ENCODE measurements at regions not wholly inside any gene's neighbourhood (a gene's known extent, or its start where the extent isn't known, plus 50 kb on each side); places are given as distances from the start of the nearest gene placed in this dataset.

DNA sequence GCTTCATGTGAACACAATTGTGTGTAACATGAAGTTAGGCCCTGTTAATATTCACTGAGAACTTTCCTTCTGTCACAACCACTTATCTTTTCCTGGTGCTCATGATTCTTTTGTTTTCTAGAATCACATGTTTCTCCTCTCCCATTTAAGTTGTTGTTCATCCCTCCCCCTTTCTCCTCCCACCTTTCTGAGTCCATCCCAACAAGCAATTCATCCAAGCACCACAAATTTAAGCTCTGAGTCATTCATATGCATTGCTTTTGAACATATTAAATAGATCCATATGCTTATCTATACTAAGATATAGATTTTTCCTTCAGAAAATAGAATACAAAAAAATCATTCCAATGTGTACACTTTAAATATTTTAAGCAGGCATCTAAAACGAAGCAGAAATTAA, 75.2 kb upstream of the NFIB start:
- H3K27me3 ChIP-seq (ENCODE audit: insufficient read depth) = no peaks in the 10 kb centered on the region
- H3K9me2 ChIP-seq (ENCODE audit: insufficient read depth) = peaks cover 5% of the 10 kb centered on the region; the same call in 1 of the 2 replicates
- Mint-ChIP-seq H3K36me3 (ENCODE audit: low read depth) (no peaks in the 10 kb centered on the region; the same call in 1 of the 3 replicates), H3K4me1 (peaks cover 4% of the 10 kb centered on the region; the same call in 2 of the 3 replicates), H3K9me3 (peaks cover 4% of the 10 kb centered on the region; the same call in 2 of the 3 replicates), H3K27me3 (ENCODE audit: insufficient read depth, low read depth, poor library complexity) (no peaks in the 10 kb centered on the region), H3K4me3 (no peak overlapping the region), H3K27ac (no peak overlapping the region)
- H3K36me3 ChIP-seq (ENCODE audit: insufficient read depth) = no peaks in the 10 kb centered on the region
- H3K27ac ChIP-seq (ENCODE audit: low read depth) = no peak overlapping the region
- no peak overlapping the region for H3K4me3 ChIP-seq
- no peaks in the 10 kb centered on the region for H4K20me1 ChIP-seq (replicated peaks; ENCODE audit: insufficient read depth)
- TF ChIP-seq ZNF462 (CRISPR knock-in tag; IDR thresholded peaks at IDR 0.05) = no peak
- TF ChIP-seq POLR2AphosphoS5 (IDR thresholded peaks at IDR 0.05; ENCODE audit: low read depth) = no peak
- TF ChIP-seq ZNF114 (CRISPR knock-in tag; IDR thresholded peaks at IDR 0.05) = no peak
- no peak for TF ChIP-seq NANOG (IDR thresholded peaks at IDR 0.05; ENCODE audit: borderline replicate concordance)
- TF ChIP-seq EZH2 (IDR thresholded peaks at IDR 0.05; ENCODE audit: low read depth, unreplicated experiment) = no peak
- TF ChIP-seq EZH2phosphoT487 (IDR thresholded peaks at IDR 0.05; ENCODE audit: unreplicated experiment) = no peak
- TF ChIP-seq REST (IDR thresholded peaks at IDR 0.05; ENCODE audit: unreplicated experiment) = no peak
- TF ChIP-seq CREB1 (CRISPR knock-in tag; IDR thresholded peaks at IDR 0.05; ENCODE audit: low read depth) = no peak
- TF ChIP-seq STAT1 (IDR thresholded peaks at IDR 0.05; ENCODE audit: unreplicated experiment) = no peak
- no peak for TF ChIP-seq JUNB (IDR thresholded peaks at IDR 0.05; ENCODE audit: unreplicated experiment)
- no peak for TF ChIP-seq ETS1 (IDR thresholded peaks at IDR 0.05)
- TF ChIP-seq ZNF331 (CRISPR knock-in tag; IDR thresholded peaks at IDR 0.05; ENCODE audit: low read depth) = no peak
- TF ChIP-seq CTCF (conservative IDR thresholded peaks at IDR 0.05; ENCODE audit: low read depth in 2 of 2) = no peak
- no peak overlapping the region for H3K4me2 ChIP-seq
- H3K79me2 ChIP-seq (replicated peaks; ENCODE audit: insufficient read depth) = no peaks in the 10 kb centered on the region
- no peaks in the 10 kb centered on the region for H3F3A ChIP-seq (replicated peaks; ENCODE audit: low read depth)
- no peak for ATAC-seq
- H2AFZ ChIP-seq = no peak overlapping the region
- no peak for DNase-seq (ENCODE audit: low spot score)
- H3K4me1 ChIP-seq (ENCODE audit: insufficient read depth) = 0 out of 2 replicates have a peak, but pooled peaks cover 2% of the 10 kb centered on the region
